GM23338 (cell line): ENCODE measurements at regions not wholly inside any gene's neighbourhood (a gene's known extent, or its start where the extent isn't known, plus 50 kb on each side); places are given as distances from the start of the nearest gene placed in this dataset.

Experiments used
- ATAC-seq: fragments of 200-7000 bp; cut with Tn5 transposase; 3 replicates; pipeline ENCODE4 v1.9.1; 2020
- DNase-seq: peaks from one replicate; pipeline ENCODE4 v3.0.0-alpha.2; 2015; ENCODE audit warnings: low spot score
- H2AFZ ChIP-seq: fragments of 200-600 bp; sonication (generic); 2 replicates; pipeline ENCODE4 v1.8.0; 2016; ENCODE audit warnings: antibody characterized with exemption, mild to moderate bottlenecking, moderate library complexity
- H3F3A ChIP-seq: fragments of 200-600 bp; sonication (generic); replicated peaks from 2 replicates; pipeline ENCODE4 v1.8.0; 2017; ENCODE audit warnings: antibody characterized with exemption, mixed run types, low read depth
- H3K27ac ChIP-seq: fragments of 200-600 bp; sonication (generic); 2 replicates; pipeline ENCODE4 v1.6.1; 2016; ENCODE audit warnings: low read depth
- H3K27me3 ChIP-seq: fragments of 200-600 bp; sonication (generic); 2 replicates; pipeline ENCODE4 v1.8.0; 2016; ENCODE audit warnings: mild to moderate bottlenecking, mixed run types, moderate library complexity; ENCODE audit not compliant: insufficient read depth
- H3K36me3 ChIP-seq: fragments of 200-600 bp; sonication (generic); 2 replicates; pipeline ENCODE4 v1.8.0; 2016; ENCODE audit warnings: mild to moderate bottlenecking; ENCODE audit not compliant: insufficient read depth
- H3K4me1 ChIP-seq: fragments of 200-600 bp; sonication (generic); 2 replicates; pipeline ENCODE4 v1.8.0; 2016; ENCODE audit warnings: mild to moderate bottlenecking, moderate library complexity; ENCODE audit not compliant: insufficient read depth
- H3K4me2 ChIP-seq: fragments of 200-600 bp; sonication (generic); 2 replicates; pipeline ENCODE4 v1.7.1; 2017; ENCODE audit warnings: mixed run types
- H3K4me3 ChIP-seq: fragments of 200-600 bp; sonication (generic); 2 replicates; pipeline ENCODE4 v1.6.1; 2016; ENCODE audit warnings: mixed run types
- H3K79me2 ChIP-seq: fragments of 200-600 bp; sonication (generic); replicated peaks from 2 replicates; pipeline ENCODE4 v1.8.0; 2017; ENCODE audit warnings: mild to moderate bottlenecking; ENCODE audit not compliant: insufficient read depth
- H3K9me2 ChIP-seq: fragments of 200-600 bp; sonication (generic); 2 replicates; pipeline ENCODE4 v1.8.0; 2017; ENCODE audit not compliant: insufficient read depth
- H4K20me1 ChIP-seq: fragments of 200-600 bp; sonication (generic); replicated peaks from 2 replicates; pipeline ENCODE4 v1.8.0; 2017; ENCODE audit warnings: mild to moderate bottlenecking; ENCODE audit not compliant: insufficient read depth
- H3K27ac Mint-ChIP-seq: 2 replicates; pipeline ENCODE4 v1.8.0; 2020; ENCODE audit warnings: inconsistent platforms, mild to moderate bottlenecking, moderate library complexity, mixed read lengths
- H3K27me3 Mint-ChIP-seq: 3 replicates; pipeline ENCODE4 v1.8.0; 2022; ENCODE audit warnings: low read depth, mild to moderate bottlenecking, moderate library complexity, mixed read lengths, inconsistent platforms; ENCODE audit not compliant: insufficient read depth, poor library complexity
- H3K36me3 Mint-ChIP-seq: 3 replicates; pipeline ENCODE4 v1.8.0; 2021; ENCODE audit warnings: low read depth, mild to moderate bottlenecking, inconsistent platforms, moderate library complexity, mixed read lengths
- H3K4me1 Mint-ChIP-seq: 3 replicates; pipeline ENCODE4 v1.8.0; 2020; ENCODE audit warnings: mild to moderate bottlenecking, inconsistent platforms, mixed read lengths
- H3K4me3 Mint-ChIP-seq: 3 replicates; pipeline ENCODE4 v1.8.0; 2021; ENCODE audit warnings: moderate library complexity, mild to moderate bottlenecking, inconsistent platforms, mixed read lengths
- H3K9me3 Mint-ChIP-seq: 3 replicates; pipeline ENCODE4 v1.8.0; 2020; ENCODE audit warnings: moderate library complexity, mild to moderate bottlenecking, inconsistent platforms, mixed read lengths
- CREB1 ChIP-seq: fragments of 250-450 bp; sonication (Bioruptor Pico); IDR thresholded peaks from 2 replicates; pipeline ENCODE4 v1.5.0; 2020; ENCODE audit warnings: low read depth, mild to moderate bottlenecking, moderate library complexity
- EZH2 ChIP-seq: fragments of 200-600 bp; sonication (generic); IDR thresholded peaks from one replicate; pipeline ENCODE4 v1.8.0; 2017; ENCODE audit warnings: antibody characterized with exemption, mild to moderate bottlenecking, low read depth; ENCODE audit not compliant: unreplicated experiment
- EZH2phosphoT487 ChIP-seq: fragments of 200-600 bp; sonication (generic); IDR thresholded peaks from one replicate; pipeline ENCODE4 v1.8.1; 2018; ENCODE audit warnings: antibody characterized with exemption; ENCODE audit not compliant: unreplicated experiment
- JUNB ChIP-seq: IDR thresholded peaks from one replicate; pipeline ENCODE4 v1.6.1; 2016; ENCODE audit warnings: antibody characterized with exemption; ENCODE audit not compliant: unreplicated experiment
- NANOG ChIP-seq: IDR thresholded peaks from 2 replicates; pipeline ENCODE4 v1.6.1; 2016; ENCODE audit warnings: antibody characterized with exemption, borderline replicate concordance
- POLR2AphosphoS5 ChIP-seq: IDR thresholded peaks from 2 replicates; pipeline ENCODE4 v1.6.1; 2016; ENCODE audit warnings: antibody characterized with exemption, low read depth
- STAT1 ChIP-seq: IDR thresholded peaks from one replicate; pipeline ENCODE4 v1.6.1; 2016; ENCODE audit warnings: antibody characterized with exemption; ENCODE audit not compliant: unreplicated experiment
- ZNF114 ChIP-seq: fragments of 250-450 bp; sonication (Bioruptor Pico); IDR thresholded peaks from 2 replicates; pipeline ENCODE4 v1.5.0; 2020; ENCODE audit warnings: mild to moderate bottlenecking, moderate library complexity
- ZNF331 ChIP-seq: fragments of 250-450 bp; sonication (Bioruptor Pico); IDR thresholded peaks from 2 replicates; pipeline ENCODE4 v1.5.0; 2020; ENCODE audit warnings: low read depth, mild to moderate bottlenecking, moderate library complexity
- TF ChIP-seq, protein P1 (sequence below): IDR thresholded peaks from 2 replicates; pipeline ENCODE4 v1.6.1; 2016; ENCODE audit warnings: antibody characterized with exemption
- TF ChIP-seq, protein P2 (sequence below): fragments of 250-450 bp; sonication (Bioruptor Pico); IDR thresholded peaks from 2 replicates; pipeline ENCODE4 v1.5.0; 2020; ENCODE audit warnings: mild to moderate bottlenecking, moderate library complexity
- TF ChIP-seq, protein P3 (sequence below): IDR thresholded peaks from one replicate; pipeline ENCODE4 v1.6.1; 2018; ENCODE audit warnings: antibody characterized with exemption; ENCODE audit not compliant: unreplicated experiment
- TF ChIP-seq, protein P4 (sequence below), 2 experiments: fragments of 200-600 bp in 1 of 2; sonication (generic) in 1 of 2; conservative IDR thresholded peaks; 2 replicates each; pipeline versions ENCODE4 v1.5.1 to v1.6.1; 2016 to 2017; ENCODE audit warnings: antibody characterized with exemption in 2 of 2, low read depth in 2 of 2, mild to moderate bottlenecking in 2 of 2, moderate library complexity in 1 of 2

DNA sequence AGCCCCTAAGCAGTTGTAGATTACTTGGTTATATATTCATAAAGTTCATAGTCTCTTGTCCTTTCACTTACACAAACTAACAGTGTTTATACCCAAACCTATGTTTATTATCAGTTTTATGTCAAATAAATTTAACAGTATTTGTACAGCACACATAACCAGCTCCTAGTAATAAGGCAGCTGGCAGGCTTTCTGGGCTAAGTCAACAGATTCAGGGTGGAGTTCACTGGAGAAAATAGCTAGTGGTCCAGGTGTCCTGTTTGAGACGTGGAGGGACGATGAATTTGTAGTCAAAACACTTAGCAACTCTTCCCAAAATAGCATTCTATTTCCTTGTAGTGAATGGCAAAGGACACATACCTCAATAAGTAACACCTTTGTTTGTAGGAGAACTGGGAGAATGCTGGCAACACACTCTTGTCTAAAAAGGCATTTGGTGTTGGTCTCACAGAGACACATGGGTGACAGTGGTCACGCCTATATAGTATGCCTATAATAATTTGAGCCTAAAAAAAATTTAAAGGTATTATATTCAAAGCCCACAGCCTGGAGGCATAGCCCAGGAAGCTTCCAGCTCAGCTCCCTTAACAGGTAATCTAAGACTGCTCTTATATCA is 156.4 kb upstream of the CARMIL1 start:
- Histone ChIP-seq H3K4me1 (no peaks in the 10 kb centered on the region), H3K27ac (no peak overlapping the region), H3K36me3 (no peaks in the 10 kb centered on the region), H3K4me2 (no peak overlapping the region), H3F3A (no peaks in the 10 kb centered on the region), H4K20me1 (no peaks in the 10 kb centered on the region), H3K79me2 (no peaks in the 10 kb centered on the region), H3K9me2 (peaks cover 11% of the 10 kb centered on the region; the same call in 1 of the 2 replicates), H3K27me3 (no peaks in the 10 kb centered on the region), H3K4me3 (no peak overlapping the region), H2AFZ (no peak overlapping the region)
- Mint-ChIP-seq H3K9me3 (no peaks in the 10 kb centered on the region), H3K4me3 (no peak overlapping the region), H3K27me3 (no peaks in the 10 kb centered on the region), H3K27ac (no peak overlapping the region), H3K4me1 (peaks cover 2% of the 10 kb centered on the region; the same call in 1 of the 3 replicates), H3K36me3 (no peaks in the 10 kb centered on the region)
- TF ChIP-seq ZNF331 (CRISPR knock-in tag): no peak
- no peak for TF ChIP-seq POLR2AphosphoS5
- TF ChIP-seq, protein P1, sequence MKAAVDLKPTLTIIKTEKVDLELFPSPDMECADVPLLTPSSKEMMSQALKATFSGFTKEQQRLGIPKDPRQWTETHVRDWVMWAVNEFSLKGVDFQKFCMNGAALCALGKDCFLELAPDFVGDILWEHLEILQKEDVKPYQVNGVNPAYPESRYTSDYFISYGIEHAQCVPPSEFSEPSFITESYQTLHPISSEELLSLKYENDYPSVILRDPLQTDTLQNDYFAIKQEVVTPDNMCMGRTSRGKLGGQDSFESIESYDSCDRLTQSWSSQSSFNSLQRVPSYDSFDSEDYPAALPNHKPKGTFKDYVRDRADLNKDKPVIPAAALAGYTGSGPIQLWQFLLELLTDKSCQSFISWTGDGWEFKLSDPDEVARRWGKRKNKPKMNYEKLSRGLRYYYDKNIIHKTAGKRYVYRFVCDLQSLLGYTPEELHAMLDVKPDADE: no peak
- TF ChIP-seq EZH2: no peak
- TF ChIP-seq, protein P2, sequence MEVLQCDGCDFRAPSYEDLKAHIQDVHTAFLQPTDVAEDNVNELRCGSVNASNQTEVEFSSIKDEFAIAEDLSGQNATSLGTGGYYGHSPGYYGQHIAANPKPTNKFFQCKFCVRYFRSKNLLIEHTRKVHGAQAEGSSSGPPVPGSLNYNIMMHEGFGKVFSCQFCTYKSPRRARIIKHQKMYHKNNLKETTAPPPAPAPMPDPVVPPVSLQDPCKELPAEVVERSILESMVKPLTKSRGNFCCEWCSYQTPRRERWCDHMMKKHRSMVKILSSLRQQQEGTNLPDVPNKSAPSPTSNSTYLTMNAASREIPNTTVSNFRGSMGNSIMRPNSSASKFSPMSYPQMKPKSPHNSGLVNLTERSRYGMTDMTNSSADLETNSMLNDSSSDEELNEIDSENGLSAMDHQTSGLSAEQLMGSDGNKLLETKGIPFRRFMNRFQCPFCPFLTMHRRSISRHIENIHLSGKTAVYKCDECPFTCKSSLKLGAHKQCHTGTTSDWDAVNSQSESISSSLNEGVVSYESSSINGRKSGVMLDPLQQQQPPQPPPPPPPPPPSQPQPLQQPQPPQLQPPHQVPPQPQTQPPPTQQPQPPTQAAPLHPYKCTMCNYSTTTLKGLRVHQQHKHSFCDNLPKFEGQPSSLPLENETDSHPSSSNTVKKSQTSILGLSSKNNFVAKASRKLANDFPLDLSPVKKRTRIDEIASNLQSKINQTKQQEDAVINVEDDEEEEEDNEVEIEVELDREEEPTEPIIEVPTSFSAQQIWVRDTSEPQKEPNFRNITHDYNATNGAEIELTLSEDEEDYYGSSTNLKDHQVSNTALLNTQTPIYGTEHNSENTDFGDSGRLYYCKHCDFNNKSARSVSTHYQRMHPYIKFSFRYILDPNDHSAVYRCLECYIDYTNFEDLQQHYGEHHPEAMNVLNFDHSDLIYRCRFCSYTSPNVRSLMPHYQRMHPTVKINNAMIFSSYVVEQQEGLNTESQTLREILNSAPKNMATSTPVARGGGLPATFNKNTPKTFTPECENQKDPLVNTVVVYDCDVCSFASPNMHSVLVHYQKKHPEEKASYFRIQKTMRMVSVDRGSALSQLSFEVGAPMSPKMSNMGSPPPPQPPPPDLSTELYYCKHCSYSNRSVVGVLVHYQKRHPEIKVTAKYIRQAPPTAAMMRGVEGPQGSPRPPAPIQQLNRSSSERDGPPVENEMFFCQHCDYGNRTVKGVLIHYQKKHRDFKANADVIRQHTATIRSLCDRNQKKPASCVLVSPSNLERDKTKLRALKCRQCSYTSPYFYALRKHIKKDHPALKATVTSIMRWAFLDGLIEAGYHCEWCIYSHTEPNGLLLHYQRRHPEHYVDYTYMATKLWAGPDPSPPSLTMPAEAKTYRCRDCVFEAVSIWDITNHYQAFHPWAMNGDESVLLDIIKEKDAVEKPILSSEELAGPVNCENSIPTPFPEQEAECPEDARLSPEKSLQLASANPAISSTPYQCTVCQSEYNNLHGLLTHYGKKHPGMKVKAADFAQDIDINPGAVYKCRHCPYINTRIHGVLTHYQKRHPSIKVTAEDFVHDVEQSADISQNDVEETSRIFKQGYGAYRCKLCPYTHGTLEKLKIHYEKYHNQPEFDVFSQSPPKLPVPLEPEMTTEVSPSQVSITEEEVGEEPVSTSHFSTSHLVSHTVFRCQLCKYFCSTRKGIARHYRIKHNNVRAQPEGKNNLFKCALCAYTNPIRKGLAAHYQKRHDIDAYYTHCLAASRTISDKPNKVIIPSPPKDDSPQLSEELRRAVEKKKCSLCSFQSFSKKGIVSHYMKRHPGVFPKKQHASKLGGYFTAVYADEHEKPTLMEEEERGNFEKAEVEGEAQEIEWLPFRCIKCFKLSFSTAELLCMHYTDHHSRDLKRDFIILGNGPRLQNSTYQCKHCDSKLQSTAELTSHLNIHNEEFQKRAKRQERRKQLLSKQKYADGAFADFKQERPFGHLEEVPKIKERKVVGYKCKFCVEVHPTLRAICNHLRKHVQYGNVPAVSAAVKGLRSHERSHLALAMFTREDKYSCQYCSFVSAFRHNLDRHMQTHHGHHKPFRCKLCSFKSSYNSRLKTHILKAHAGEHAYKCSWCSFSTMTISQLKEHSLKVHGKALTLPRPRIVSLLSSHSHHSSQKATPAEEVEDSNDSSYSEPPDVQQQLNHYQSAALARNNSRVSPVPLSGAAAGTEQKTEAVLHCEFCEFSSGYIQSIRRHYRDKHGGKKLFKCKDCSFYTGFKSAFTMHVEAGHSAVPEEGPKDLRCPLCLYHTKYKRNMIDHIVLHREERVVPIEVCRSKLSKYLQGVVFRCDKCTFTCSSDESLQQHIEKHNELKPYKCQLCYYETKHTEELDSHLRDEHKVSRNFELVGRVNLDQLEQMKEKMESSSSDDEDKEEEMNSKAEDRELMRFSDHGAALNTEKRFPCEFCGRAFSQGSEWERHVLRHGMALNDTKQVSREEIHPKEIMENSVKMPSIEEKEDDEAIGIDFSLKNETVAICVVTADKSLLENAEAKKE (CRISPR knock-in tag): no peak
- TF ChIP-seq CREB1 (CRISPR knock-in tag): no peak
- TF ChIP-seq, protein P3, sequence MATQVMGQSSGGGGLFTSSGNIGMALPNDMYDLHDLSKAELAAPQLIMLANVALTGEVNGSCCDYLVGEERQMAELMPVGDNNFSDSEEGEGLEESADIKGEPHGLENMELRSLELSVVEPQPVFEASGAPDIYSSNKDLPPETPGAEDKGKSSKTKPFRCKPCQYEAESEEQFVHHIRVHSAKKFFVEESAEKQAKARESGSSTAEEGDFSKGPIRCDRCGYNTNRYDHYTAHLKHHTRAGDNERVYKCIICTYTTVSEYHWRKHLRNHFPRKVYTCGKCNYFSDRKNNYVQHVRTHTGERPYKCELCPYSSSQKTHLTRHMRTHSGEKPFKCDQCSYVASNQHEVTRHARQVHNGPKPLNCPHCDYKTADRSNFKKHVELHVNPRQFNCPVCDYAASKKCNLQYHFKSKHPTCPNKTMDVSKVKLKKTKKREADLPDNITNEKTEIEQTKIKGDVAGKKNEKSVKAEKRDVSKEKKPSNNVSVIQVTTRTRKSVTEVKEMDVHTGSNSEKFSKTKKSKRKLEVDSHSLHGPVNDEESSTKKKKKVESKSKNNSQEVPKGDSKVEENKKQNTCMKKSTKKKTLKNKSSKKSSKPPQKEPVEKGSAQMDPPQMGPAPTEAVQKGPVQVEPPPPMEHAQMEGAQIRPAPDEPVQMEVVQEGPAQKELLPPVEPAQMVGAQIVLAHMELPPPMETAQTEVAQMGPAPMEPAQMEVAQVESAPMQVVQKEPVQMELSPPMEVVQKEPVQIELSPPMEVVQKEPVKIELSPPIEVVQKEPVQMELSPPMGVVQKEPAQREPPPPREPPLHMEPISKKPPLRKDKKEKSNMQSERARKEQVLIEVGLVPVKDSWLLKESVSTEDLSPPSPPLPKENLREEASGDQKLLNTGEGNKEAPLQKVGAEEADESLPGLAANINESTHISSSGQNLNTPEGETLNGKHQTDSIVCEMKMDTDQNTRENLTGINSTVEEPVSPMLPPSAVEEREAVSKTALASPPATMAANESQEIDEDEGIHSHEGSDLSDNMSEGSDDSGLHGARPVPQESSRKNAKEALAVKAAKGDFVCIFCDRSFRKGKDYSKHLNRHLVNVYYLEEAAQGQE: no peak
- TF ChIP-seq, protein P4, sequence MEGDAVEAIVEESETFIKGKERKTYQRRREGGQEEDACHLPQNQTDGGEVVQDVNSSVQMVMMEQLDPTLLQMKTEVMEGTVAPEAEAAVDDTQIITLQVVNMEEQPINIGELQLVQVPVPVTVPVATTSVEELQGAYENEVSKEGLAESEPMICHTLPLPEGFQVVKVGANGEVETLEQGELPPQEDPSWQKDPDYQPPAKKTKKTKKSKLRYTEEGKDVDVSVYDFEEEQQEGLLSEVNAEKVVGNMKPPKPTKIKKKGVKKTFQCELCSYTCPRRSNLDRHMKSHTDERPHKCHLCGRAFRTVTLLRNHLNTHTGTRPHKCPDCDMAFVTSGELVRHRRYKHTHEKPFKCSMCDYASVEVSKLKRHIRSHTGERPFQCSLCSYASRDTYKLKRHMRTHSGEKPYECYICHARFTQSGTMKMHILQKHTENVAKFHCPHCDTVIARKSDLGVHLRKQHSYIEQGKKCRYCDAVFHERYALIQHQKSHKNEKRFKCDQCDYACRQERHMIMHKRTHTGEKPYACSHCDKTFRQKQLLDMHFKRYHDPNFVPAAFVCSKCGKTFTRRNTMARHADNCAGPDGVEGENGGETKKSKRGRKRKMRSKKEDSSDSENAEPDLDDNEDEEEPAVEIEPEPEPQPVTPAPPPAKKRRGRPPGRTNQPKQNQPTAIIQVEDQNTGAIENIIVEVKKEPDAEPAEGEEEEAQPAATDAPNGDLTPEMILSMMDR (conservative IDR thresholded peaks at IDR 0.05; ENCODE audit: low read depth in 2 of 2): no peak
- no peak for TF ChIP-seq EZH2phosphoT487
- no peak for TF ChIP-seq NANOG
- no peak for TF ChIP-seq ZNF114 (CRISPR knock-in tag)
- no peak for TF ChIP-seq JUNB
- TF ChIP-seq STAT1: no peak
- no peak for ATAC-seq
- DNase-seq: no peak
